CD4-positive, alpha-beta T cell treated with Interleukin-2 at 100 ng/mL for 4 hours (primary cell): ENCODE measurements at regions not wholly inside any gene's neighbourhood (a gene's known extent, or its start where the extent isn't known, plus 50 kb on each side); places are given as distances from the start of the nearest gene placed in this dataset.

ENCODE experiments used
- DNase-seq: peaks from one replicate; pipeline ENCODE4 v3.0.0-alpha.2; 2020; ENCODE audit warnings: low spot score

DNA sequence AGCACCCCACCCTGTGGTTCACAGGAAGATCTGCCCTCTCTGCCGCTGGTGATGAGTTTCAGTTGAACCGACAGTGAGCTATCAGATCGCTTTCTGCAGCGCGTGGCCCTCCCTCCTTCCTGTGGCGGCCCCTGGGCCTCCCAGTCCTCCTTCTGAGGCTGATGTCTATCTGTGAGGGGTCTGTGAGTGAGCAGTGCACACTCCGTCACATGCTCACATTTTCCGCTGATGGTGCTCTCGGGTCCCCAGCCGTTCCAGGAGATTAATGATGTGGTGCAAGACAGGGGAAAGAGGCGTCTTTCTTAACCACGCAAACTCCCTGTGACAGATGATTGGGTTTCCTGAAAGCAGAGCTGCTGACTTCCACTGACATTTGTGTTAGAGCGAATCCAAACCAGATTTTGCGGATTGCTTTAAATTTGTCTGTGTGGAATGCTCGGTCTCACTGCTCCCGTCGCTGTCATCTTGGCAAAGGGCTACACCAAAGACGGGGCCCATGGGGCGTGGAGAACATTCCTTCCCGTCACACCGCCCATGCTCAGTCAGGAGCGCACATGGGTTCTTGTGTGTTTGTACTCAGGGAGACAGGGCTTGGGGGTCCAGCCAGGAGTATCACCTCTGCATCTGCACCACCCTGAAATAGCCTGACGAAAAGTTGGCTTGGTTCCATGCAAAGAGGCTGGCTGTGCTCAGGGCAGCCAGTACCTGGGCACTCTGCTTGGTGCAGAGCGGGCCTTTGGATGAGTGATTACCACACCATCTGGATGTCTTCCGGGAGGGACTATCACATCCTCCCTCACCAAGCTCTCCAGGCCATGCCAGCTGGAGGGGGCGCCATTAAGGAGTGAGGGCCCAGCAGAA lies 154.7 kb upstream of the HS6ST1 start:
- no peak for DNase-seq

DNA sequence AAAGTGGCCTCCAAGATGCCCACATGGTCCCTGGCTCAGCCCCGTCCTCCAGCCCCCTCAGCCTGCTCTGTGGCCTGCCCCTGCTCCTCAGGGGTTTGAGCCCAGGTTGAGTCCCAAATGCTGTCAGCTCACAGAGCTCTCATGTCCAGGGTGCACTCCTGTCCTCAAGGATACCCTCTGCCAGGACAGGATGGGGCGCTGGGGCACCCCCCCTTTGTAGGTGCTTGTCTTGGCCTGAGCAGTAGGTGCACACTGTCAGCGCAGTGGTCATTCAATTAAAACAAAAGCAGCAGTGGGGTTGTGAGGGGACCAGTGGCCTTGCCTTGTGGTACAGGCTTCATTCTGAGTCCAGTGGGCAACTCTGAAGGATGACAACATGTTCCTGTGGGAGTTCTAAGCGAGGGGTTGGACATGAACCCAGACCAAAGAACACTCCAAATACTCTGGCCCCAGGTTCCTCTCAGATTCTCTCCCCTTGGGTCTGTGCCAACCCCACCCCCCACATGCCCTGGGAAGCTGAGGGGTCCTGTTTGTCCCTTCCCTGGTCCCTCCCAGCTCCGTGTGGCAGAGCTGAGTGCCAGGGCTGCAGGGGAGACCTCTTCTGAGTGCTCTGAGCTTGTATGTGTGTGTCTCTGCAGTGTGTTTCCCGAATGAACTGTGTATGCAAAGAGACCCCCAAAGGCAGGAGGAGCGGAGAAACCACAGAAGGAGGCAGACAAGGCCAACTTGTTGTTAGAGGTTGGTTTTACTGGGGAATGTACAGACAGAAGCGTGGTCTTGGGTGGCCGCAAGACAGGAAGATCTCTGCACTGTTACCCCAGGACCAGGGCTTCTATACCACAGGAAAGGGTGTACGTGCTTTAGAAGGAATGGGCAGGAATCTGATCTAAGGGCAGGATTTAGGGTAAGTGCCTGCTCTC lies 155.6 kb upstream of the HS6ST1 start:
- DNase-seq, result no peak

DNA sequence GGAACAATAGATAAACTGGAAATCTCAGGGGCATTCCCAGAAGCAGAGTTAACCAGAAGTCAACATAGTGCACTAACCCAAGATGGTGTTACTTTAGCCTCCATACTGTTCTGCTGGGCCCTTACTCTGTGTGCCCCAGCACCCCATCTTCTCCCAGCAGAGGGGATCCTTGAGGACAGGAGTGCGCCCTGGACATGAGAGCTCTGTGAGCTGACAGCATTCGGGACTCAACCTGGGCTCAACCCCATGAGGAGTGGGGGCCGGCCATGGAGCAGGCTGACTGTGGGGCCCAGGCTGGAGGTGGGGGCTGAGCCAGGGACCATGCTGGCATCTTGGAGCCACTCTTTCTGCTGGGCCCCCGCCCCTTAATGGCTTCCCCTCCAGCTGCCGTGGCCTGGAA lies 156.3 kb upstream of the HS6ST1 start:
- no peak for DNase-seq

DNA sequence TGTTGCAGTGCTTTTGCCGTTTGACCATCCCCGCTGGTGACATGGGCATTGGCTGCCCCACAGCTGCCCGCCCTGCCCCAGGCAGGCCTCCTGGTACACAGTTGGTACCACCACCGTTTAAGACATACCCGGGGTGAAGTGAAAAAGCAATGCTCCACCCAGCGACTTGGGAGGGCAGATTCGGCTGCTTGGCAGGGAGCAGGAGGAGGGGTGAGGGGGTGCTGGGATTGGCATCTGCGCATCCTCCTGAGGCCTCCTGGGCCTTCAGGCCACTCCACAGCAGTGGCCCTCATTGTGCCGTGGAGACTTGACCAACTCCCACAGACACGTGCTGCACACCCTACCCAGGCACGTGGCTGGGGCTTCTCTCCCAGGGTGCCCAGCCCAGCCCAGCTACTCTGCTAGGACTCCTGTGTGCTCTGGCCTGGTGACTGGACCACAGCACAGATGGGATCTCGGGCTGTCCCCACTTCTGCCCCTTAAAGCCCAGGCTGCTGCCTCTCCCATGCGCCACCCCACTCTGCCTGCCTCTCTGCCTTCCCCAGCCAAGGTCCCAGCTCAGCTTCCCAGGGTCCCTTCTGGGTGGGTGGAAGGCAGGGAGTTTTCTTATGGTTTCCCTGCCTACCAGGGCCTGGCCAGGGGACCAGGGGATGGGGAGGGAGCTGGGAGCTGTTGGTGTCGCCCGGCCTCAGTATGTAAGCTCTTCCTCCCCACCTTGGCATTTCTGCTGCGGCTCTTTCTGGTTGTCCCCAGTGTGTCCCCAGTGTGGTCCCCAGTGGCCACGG lies 157.0 kb upstream of the HS6ST1 start:
- no peak for DNase-seq

DNA sequence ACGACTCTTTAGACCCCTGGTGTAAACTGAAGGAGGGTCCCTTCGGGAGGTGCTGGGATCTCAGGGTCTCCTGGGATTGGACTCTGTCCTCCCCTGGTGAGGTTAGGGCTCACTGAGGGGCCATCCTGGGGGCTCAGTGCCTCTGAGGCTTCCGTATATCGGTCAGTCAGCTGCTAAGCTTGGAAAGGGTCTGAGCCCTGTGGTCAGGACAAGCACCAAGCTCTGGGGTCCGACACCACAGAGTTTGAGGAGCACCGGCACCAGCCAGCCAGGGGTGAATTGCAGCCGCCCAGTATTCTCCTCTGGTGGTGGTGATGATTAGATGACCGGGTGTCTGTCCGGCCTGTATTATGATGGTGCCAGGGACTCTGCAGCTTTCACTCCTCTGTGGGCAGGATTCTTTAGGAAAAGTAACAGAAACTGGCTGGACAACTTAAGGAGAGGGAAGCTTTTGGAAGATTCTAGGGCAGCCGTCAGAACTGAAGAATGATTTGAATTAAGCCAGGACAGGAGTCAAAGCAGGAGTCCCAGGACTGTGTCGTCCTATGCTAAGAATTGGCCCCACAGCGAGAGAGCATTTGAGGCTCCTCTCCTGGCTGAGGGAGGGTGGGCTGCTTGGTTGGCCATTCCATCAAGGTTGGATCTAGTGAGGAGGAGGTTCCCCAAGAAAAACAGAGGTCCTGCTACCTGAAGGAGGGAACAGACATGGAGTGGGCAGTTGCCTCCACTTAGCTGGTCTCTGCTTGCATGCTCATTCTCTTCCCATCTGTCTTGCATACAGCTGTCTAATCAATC lies 158.6 kb upstream of the HS6ST1 start:
- no peak for DNase-seq

DNA sequence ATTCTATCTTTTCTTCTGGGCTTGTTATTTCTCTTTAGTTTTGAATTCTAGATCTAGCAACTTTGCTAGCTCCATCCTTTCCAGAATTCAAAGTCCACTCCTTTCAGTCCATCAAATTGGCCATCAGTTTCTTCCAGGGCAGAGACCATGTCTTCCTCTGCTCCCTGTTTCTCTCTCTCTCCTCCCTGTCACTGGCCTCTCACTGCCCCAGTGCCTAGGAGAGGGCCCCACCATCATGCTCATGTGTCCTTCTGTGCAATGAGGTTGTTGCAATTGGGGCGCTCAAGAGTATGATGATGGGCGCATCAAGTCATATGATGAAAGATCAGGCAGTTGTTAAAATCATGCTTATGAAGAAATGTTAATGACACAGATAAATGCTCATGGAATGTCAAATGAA lies 159.2 kb upstream of the HS6ST1 start:
- DNase-seq, result no peak

DNA sequence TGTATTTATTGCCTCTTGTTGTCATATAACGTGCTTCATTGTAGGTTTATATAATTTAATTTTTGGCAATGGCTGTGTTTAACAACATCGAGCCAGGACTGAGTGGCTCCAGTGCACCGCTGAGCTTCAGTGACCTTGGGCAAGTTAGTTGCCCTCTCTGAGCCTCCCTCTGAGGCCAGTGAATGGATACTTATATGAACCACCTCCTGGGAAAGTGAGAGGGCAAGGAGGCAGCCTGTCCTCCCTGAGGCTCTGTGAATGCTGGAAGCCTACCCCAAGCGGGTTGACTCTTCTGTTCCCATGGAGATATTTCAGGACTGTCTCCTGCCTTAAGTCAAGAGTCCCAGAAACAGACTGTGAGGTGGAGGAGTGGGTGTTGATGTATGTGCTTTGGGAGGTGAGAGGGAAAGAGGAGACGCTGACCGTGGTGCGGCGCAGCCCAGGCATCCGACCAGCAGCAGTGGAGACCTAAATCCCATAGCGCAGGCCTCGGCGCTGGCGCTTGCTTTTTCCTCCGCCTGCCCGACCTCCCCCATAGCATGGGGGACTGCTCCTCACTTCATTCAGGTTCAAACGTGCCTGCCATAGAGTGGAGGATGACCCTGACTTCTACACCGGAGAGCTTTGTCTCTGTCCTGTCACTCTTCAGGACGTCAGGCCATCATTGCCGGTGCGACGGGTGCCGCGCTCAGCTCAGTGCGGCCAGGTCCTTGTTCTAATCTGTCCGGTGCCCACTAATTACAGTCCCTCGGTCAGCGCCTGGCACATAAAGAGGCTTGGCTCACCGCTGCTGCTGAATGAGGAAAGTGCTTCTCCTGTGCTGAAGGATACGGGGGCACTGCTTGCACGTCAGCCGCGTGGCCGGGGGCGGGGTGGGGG lies 167.3 kb upstream of the HS6ST1 start:
- no peak for DNase-seq

DNA sequence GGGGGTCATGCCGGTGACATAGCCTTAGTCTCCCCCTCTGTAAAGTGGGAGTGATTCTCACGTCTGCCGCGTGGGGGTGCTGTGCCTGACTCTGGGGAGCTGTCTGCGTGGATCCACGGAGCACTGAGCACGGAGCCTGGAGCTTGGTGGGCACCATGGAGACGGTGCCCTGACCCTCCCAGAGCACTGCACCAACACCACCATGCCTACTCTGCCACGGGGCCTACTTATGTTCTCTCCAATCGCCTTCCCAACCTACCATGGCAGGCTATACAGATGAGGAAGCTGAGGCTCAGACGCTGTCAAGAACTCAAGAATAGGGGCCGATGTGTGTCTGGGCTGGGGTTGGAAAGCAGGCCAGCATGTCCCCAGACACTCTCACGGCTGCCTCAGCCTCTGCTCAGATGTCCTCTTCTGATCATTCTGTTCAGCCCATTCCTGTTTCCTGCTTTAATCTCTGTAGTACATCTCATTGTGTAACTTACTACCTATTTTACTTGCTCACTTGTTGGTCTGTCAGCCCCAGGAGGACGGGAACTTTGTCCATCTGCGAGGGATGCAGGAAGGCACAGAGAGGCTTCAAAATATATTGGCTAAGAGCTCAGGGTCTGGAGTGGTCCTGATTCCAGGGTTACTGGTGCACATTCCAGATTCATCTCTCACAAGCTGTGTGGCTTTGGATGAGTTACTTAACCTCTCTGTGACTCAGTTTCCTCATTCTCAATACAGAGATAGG lies 168.1 kb upstream of the HS6ST1 start:
- no peak for DNase-seq

DNA sequence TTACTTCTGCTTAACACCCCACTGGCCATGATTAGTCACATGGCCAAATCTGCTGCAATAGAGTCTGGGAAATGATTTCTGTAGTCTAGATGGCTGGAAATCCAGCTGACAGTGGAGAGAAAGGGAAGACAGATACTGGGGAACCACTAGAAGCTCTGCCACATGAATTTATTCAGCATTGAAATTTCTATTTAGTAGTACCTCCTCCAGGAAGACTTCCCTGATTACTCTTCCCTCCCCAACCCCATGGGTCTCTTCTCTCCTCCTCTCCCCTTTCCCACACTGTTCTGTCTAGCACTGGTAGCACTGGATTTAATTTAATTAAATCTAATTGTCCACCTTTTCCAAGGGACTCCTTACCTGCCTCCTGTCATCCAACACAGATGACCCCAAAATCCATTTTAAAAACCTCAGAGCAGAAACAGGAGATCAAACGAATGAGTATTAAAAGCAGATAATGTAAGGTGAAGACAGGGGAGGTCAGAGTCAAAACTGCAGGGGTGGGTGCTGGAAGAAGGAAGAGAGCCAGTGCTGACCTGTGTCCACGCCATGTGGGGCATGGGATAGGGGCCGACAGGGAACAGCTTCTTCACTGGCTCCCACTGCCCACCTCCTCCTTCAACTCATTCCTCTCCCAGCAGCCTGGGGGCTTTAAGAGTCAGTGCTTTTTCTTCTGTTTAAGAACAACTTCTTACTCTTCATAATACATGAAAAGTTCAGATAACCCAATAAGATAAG lies 169.2 kb upstream of the HS6ST1 start:
- DNase-seq, result no peak

DNA sequence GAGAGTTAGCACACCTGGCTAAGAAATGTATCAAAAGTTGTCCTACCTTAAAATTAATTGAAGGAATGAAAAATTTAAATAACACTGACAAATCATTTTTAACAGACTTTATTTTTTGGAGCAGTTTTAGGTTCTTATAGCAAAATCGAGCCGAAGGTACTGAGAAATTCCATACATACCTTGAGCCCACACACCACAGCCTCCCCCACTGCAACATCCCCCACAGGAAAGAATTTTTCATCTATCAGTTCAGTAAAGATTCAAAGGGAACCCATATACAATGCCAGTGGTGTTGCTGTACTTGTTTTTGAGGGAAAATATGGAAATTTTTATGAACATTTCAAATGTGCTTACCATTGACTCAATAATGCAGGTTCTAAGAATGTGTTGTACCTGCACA lies 169.8 kb upstream of the HS6ST1 start:
- no peak for DNase-seq

DNA sequence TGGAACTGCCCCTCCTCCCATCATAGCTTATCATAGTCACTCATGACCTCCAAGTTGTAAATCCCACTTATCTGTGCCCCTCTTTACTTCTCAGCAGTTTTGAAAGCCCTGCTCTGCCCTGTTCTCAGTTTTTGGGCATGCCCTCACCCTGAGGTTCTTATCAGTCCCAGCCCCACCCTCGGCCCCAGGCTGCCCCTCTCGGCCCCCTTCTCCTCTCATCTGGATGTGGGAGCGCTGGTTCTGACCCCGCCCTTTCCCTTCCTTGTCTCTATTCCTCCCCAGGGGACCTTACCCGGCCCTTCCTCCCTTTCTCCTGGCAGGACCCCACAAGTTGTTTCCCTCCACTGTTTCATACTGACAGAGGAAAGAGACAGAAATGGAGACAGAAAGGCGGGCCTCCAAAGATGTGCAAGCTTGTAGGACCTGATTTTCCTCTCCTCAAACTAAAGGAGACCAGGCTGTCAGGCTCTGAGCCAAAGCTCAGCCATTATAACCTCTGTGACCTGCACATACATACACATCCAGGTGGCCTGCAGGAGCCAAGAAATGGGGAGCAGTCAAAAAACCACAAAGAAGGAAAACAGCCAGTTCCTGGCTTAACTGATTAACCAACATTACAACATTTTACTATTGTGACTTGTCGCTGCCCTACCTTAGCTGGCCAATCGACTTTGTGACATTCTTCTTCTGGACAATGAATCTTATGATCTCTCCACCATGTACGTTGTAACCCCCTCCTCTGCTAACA lies 171.0 kb upstream of the HS6ST1 start:
- DNase-seq, result no peak

DNA sequence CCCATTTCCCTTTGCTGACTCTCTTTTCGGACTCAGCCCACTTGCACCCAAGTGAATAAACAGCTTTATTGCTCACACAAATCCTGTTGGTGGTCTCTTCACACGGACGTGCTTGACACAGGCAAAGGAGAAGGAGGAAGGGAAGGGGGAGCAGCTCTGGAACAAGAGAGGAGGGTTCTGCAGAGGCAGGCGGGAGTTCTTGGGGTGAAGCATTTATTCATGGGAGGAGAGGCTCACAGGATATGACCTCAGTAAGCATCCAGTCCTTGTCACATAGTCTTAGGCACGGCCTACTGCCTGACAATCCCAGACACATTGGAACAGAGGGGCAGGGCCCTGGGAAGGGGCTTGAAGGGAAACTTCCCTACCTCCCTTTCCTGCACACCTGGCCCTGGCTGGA lies 171.7 kb upstream of the HS6ST1 start:
- no peak for DNase-seq

DNA sequence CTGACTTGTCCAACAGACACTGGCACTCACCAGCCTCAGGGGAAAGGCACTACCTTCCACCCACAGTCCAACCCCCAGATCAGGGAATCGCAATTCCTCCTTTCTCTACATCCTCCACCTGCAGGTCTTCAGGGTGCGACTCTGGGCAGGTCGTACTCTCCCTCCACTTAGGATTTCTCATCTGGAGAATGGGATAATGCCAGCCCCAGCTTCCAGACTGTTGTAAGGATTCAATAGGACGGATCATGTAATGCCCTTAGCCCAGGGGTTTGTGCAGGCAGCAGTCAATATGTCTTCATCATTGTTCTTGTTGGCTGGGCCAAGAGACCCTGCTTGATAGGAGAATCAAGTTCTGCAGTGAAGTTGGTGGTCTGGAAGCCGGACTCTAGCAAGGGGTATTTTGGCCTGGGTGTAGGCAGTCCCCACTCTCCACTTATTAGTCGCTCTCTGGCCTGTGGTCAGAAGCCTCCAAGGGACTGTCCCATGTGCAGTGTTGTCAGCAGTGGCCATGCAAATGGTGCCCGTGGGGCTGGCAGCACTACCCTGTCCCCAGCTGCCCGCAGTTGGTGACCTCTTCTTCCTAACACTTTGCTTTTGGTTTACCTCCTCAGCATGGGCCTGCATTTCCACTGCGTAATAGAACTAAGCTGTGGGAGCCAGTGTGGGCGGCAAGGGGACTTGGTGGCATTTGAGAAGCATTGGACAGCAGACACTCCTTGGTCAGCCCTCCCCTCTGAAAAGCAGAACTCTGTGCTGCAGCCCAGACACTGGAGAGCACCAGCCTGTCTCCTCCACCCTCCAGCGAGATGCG lies 172.4 kb upstream of the HS6ST1 start:
- DNase-seq, result no peak

DNA sequence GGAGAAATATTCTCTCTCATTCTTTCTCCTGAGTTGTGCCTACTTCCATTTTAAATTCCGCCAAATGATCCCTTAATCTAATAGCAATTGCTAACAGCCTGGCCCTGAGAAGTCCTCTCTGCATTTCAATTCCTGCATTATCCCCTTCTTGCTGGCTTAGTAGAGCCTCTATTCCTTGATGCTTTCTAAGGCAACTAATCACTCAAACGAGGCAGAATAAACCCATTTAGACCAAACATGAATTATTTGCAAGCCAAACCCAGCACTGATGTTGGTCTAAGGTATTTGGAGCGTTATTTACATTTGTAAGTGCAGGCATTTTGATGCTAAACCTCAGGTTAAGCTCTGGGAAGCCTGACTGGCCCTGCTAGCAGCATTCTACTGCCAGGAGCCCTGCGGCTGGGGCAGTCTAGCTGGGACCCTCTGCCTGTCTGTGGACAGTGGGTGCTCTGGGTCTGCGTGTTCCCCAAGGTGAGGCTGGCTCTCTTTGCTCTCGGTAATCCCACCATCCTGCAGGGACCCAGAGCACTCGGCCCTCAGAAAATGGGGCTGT lies 173.1 kb upstream of the HS6ST1 start:
- no peak for DNase-seq

DNA sequence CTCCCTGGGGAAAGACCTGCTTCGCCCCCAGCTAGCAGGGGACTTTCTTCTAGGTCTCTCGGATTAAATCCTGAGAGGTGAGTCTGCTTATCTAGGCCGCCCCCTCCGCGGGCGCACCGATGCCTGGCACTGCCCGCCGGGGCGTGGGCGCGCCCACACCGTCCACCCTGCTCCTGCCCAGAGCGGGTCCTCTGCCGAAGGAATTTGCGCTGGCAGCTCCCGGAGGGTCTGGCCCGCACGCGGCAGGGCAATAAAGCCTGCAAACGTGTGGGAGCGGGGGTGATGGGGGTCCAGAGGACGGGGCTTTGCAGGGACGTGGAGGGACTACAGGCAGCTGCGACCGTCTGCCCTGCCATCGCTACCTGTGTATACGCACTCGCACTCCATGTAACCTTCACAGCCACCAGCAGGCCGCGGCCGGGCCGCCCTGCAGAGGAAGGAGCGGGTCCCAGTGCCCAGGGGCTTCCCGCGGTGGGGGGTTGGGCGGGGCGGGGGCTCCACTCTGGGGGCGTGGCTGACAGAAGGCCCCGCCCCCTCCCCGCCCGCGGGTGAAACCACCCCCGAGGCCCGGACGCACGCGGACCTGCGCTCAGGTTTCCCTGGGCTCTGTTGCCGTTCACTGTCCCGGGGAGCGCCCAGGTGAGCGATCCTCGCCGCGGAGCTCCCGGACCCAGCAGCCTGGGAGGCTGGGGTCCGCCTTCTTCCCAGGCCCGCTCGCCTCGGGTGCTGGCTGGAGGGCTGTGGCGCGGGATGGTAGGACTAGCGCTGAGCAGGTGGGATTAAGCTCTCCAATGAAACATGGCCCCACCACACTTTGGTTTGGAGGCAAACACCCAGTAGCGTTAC lies 174.5 kb upstream of the HS6ST1 start:
- DNase-seq, result no peak

DNA sequence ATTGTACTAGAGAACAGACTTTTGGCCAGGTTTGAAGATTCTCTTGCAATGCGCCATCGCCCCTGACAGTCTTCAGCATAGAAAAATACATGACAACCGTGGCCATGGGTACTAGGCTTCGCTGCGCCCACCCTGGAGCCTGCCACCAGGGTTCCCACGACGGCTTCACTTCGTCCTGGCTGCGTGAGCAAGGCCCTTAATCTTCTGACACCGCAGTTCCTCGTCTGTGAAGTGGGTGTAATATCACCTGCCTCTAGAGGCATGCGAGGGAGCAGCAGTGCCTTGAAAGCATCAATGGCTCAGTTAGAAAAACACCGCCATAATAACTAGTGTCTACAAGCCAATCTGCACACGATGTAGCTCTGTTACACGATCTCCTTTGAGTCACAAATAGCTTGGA lies 175.2 kb upstream of the HS6ST1 start:
- DNase-seq, result no peak
